GM18909 (cell line): ENCODE measurements at regions not wholly inside any gene's neighbourhood (a gene's known extent, or its start where the extent isn't known, plus 50 kb on each side); places are given as distances from the start of the nearest gene placed in this dataset.
"Not testable (repeated sequence)": the region's sequence is repeated elsewhere in the genome, so short reads cannot be mapped to it uniquely, and the experiment has no call there.

Experiments used
- ATAC-seq: cut with Tn5 transposase; IDR thresholded peaks from one replicate; pipeline ENCODE4 v1.9.1; 2021; ENCODE audit warnings: mild to moderate bottlenecking; ENCODE audit not compliant: unreplicated experiment, poor library complexity

- no peak for ATAC-seq
These were observed 420.4 kb upstream of the TMEFF2 start for GRCh38 chr2:192615105-192615504.

DNA sequence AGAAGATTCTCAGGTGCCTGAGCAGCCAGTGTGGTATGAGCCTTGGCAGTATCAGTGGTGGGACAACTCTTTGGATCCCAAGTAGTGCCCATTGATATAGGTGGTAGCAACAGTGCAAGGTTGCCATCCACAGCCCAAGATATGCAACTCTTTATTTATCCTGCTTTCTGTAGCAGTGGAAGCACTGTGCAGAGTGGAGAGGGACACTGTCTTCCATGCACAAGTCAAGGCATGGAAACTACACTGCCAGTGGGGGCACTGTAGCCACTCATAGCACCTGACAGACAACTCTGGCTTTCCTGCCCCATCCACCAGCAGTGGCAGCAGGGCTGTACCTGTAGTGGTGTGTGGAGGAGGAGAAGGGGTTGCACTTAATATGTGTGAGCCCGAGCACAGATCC lies 409.6 kb upstream of the TMEFF2 start:
- ATAC-seq = no peak

GRCh38 chr2:192598649-192599048 lies 403.9 kb upstream of the TMEFF2 start:
- ATAC-seq = not testable (repeated sequence)

GRCh38 chr2:192593561-192593960 lies 398.8 kb upstream of the TMEFF2 start:
- ATAC-seq = no peak

DNA sequence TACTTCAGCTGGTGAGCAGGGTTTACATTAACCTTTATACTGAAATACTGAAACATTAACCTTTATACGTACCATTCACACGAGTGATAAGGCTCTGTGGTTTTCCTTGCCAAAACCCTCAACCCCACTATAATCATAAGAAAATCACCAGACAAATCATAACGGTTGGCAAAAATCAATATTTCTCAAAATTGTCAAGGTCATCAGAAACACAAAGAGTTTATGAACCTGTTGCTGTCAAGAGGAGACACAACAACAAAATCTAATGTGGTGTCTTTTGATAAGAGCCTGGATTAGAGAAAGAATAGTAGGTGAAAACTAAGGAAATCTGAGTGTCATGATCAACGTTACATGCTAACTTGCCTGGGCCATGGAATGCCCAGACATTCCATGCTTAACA lies 396.9 kb upstream of the TMEFF2 start:
- no peak for ATAC-seq

- no peak for ATAC-seq
These were observed 390.7 kb upstream of the TMEFF2 start for GRCh38 chr2:192585418-192585817.

- no peak for ATAC-seq
These were observed 390.2 kb upstream of the TMEFF2 start for GRCh38 chr2:192584976-192585375.

DNA sequence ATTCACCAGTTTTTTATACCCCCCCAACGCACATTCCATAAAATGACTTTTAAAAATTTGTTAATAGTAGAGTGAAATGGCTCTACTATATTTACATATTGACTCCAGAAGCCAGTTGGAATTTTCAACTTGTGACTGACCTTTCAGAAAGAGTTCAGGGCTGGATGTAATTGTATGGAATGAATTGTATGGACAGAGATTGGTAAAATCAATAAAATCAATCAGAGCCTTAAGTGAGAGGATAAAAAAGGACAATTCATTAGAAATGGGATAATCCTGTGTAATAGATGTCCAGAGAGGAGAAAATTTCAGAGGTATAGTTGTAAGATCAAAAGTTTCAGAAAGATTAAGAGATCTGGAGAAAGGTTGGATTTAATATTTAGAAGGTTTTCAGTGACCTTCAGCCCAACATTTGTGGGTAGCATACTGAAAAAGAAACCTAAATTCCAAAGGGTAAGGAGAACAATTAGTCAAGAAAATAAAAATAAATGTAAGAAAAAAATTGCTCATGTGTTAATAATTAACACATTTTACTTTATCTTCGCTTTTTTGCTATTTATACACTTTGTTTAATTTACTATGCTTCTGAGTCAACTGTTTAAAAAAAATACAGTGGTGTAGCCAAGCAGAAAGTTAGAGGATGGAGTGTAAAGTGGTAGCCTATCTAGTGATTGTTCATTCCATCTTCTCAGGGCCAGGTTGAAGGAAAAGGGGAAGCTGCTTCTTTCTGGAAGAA lies 385.4 kb upstream of the TMEFF2 start:
- ATAC-seq = no peak

GRCh38 chr2:192578780-192579179 lies 384.0 kb upstream of the TMEFF2 start:
- ATAC-seq = no peak

DNA sequence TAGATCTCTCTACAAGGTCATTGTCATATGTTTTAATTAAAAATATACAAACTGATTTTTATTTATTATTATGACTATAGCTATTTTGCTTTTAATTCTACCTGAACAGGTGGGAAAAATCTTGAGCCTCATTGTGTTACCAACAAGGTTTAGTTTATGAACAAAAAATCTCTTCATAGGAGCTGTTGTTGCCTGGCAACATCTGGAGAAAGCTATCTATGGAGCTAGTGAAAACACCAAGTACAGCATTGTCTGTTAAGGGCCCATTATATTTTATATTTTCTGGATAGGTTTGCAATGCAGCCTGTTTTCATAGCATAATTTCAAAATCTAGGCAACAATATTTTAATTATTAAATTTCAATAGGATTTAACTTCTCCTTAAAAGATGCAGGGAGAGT lies 383.0 kb upstream of the TMEFF2 start:
- ATAC-seq = no peak

- no peak for ATAC-seq
These were observed 379.8 kb upstream of the TMEFF2 start for GRCh38 chr2:192574552-192574951.

- no peak for ATAC-seq
These were observed 376.9 kb upstream of the TMEFF2 start for GRCh38 chr2:192571636-192572035.

DNA sequence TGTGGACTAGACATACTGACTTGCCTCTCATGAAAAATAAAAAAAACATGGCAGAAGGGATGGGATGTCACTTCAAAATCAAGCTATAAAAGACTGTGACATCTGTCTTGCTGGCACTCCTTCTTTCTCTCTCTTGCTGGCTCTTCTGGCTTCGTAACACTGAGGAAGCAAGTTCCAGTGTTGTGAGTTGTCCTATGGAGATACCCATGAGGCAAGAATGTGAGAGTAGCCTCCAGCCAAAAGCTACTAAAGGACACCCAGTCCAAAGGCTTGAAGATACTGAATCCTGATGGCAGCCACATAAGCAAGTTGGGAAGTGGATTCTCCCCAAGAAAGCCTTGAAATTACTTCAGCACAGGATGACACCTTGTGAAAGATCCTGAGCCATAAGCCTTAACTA lies 376.1 kb upstream of the TMEFF2 start:
- no peak for ATAC-seq

GRCh38 chr2:192566863-192567262 lies 372.1 kb upstream of the TMEFF2 start:
- ATAC-seq = no peak

DNA sequence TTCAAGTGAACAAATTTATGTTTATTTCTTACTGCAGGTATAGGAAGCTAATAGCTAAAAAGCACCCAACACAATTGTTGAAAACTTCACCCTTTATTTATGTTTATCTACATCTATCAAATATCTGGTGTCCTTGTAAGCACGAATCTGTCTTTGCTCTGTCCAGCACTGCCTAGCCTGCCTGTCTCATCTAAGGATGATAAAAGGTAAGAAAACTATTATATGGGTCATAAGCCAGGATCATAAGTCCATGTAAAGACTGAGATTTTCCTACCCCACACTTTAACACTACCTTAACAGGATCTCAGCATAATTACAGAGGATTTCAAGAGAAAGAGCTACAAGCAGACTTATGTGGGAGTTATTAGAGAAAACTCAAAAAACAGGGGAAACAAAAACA lies 365.6 kb upstream of the TMEFF2 start:
- no peak for ATAC-seq

DNA sequence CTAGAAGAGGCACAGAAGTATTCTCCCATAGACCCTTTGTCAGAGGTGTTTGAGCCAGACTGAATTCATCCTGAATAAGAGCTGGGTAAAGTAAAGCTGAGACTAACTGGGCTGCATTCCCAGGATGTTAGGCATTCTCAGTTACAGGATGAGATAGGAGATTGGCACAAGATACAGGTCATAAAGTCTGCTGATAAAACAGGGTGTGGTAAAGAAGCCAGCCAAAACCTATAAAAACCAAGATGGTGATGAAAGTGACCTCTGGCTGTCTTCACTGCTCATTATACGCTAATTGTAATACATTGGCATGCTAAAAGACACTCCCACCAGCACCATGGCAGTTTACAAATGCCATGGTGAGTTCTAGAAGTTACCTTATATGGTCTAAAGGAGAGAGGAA lies 364.9 kb upstream of the TMEFF2 start:
- no peak for ATAC-seq

DNA sequence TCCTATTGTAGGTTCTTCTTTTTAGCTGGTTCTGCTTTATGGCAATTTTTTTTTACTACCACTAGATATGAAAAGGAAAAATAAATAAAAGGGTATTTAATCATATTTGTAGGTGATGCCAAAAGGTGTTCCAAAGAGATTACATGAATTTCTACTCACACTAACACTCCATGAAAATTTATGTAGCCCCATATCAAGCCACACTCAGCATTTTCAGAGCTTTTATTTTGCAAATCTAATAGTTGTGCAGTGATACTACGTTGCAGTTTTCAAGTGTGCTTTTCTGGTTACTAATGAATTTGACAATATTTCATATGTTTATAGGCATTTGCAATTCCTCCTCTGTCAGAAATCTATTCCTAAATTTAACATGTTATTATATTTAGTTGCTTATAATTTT lies 363.9 kb upstream of the TMEFF2 start:
- no peak for ATAC-seq

GRCh38 chr2:192555740-192556139 lies 361.0 kb upstream of the TMEFF2 start:
- ATAC-seq = no peak

- ATAC-seq = no peak
These were observed 357.0 kb upstream of the TMEFF2 start for GRCh38 chr2:192551760-192552159.

GRCh38 chr2:192546565-192546964 lies 351.8 kb upstream of the TMEFF2 start:
- ATAC-seq = no peak

- ATAC-seq = no peak
These were observed 349.7 kb upstream of the TMEFF2 start for GRCh38 chr2:192544371-192544955.
